Urothelium cell line (cell line): ENCODE measurements at regions not wholly inside any gene's neighbourhood (a gene's known extent, or its start where the extent isn't known, plus 50 kb on each side); places are given as distances from the start of the nearest gene placed in this dataset.

ENCODE experiments used
- DNase-seq: peaks from one replicate; pipeline ENCODE4 v3.0.0; 2011; ENCODE audit warnings: low spot score, mixed read lengths
- FAIRE-seq: peaks from 2 replicates; lab custom pipeline; 2011; peaks lifted over from hg19 to GRCh38; lab: Jason Lieb, UNC

DNA sequence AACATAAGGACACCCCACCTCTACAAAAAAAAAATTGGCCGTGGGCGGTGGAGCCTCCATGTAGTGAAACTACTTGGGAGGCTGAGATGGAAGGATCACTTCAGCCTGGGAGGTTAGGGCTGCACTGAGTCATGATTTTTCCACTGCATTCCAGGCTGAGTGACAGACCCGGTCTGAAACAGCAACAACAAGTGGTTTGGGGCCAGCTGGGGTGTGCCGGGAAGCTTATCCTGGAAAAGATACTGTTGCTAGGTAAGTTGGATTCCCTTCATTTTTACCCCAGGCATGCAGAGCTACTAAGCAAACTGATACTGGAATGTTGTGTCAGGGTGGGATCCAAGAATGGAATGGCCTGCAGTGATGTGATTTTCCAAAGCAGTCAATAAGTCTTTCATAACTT, 57.0 kb downstream of the XAGE2 start:
- peak; percentile 41 for DNase-seq
- FAIRE-seq = no peak

DNA sequence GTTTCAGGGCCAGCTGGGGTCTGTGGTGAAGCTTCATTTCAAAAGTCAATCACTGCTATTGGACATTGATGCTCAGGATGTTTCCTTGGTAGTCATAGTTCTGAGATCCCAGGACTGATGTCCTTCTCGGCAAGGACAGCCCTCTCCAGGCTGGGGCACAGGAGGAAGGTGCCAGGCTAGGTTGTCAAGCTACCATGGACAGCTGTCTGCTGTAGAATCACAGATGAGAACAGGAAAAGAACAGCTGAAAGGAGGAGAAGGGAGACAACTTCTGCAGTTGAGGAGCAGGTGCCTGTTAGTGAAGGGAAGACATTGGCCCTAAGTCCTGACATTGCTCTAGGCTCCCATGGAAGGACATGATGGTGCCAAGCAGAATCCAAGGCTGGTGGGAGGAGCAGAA, 58.0 kb downstream of the XAGE2 start:
- DNase-seq (no peak), FAIRE-seq (no peak)

- FAIRE-seq = no peak
- DNase-seq = no peak
Measured at GRCh38 chrX:52437212-52437611, 58.4 kb upstream of the XAGE1A start.
